Fibroblast of lung (primary cell): ENCODE measurements at regions not wholly inside any gene's neighbourhood (a gene's known extent, or its start where the extent isn't known, plus 50 kb on each side); places are given as distances from the start of the nearest gene placed in this dataset.

ENCODE experiments used
- DNase-seq, 2 donors: peaks; one replicate each; pipeline versions ENCODE4 v3.0.0 to v3.0.0-alpha.2; 2010; ENCODE audit warnings: low read depth in 2 of 2
- H2AFZ ChIP-seq: 2 replicates; pipeline ENCODE4 v1.5.1; 2012; ENCODE audit warnings: low read length, control low read depth, inconsistent platforms
- H3K27ac ChIP-seq: 2 replicates; pipeline ENCODE4 v1.5.1; 2011; ENCODE audit warnings: low read length, control low read depth; ENCODE audit not compliant: insufficient read depth
- H3K27me3 ChIP-seq: 2 replicates; pipeline ENCODE4 v1.5.1; 2011; ENCODE audit warnings: mild to moderate bottlenecking, low read length; ENCODE audit not compliant: control insufficient read depth, insufficient read depth
- H3K36me3 ChIP-seq: 2 replicates; pipeline ENCODE4 v1.5.1; 2011; ENCODE audit warnings: low read length; ENCODE audit not compliant: control insufficient read depth, insufficient read depth
- H3K4me1 ChIP-seq: 2 replicates; pipeline ENCODE4 v1.5.1; 2011; ENCODE audit warnings: low read length; ENCODE audit not compliant: control insufficient read depth, insufficient read depth; ENCODE audit errors: extremely low read depth
- H3K4me2 ChIP-seq: 2 replicates; pipeline ENCODE4 v1.5.1; 2011; ENCODE audit warnings: low read length, control low read depth; ENCODE audit not compliant: insufficient read depth; ENCODE audit errors: extremely low read depth
- H3K4me3 ChIP-seq, 4 experiments: fragments of 200-600 bp in 1 of 4; sonication (generic) in 1 of 4; replicated peaks in 1 of 4; 2 replicates each; pipeline ENCODE4 v1.5.1; 2011 to 2016; ENCODE audit warnings: low read length in 4 of 4, low read depth in 3 of 4, mild to moderate bottlenecking in 3 of 4, control low read depth in 2 of 4, inconsistent platforms in 1 of 4, mixed read lengths in 1 of 4; ENCODE audit not compliant: insufficient read depth in 1 of 4; ENCODE audit errors: control extremely low read depth in 1 of 4
- H3K79me2 ChIP-seq: 2 replicates; pipeline ENCODE4 v1.5.1; 2012; ENCODE audit warnings: mild to moderate bottlenecking, low read length, inconsistent platforms; ENCODE audit not compliant: control insufficient read depth, insufficient read depth
- H3K9ac ChIP-seq: 2 replicates; pipeline ENCODE4 v1.5.1; 2011; ENCODE audit warnings: mild to moderate bottlenecking, low read length, control low read depth; ENCODE audit not compliant: insufficient read depth
- H3K9me3 ChIP-seq: 2 replicates; pipeline ENCODE4 v1.5.1; 2012; ENCODE audit warnings: low read depth, low read length; ENCODE audit not compliant: control insufficient read depth, insufficient read depth
- H4K20me1 ChIP-seq: 2 replicates; pipeline ENCODE4 v1.5.1; 2011; ENCODE audit warnings: low read length; ENCODE audit not compliant: control insufficient read depth, insufficient read depth; ENCODE audit errors: extremely low read depth
- CTCF ChIP-seq, 2 donors: IDR thresholded peaks in 1 of 2; conservative IDR thresholded peaks in 1 of 2; 1 replicate in 1 of 2; 2 replicates in 1 of 2; pipeline ENCODE4 v1.5.1; 2011 to 2012; ENCODE audit warnings: low read length in 2 of 2, control low read depth in 1 of 2, inconsistent platforms in 1 of 2, low read depth in 1 of 2, mild to moderate bottlenecking in 1 of 2
- EZH2 ChIP-seq: IDR thresholded peaks from 2 replicates; pipeline ENCODE4 v1.5.1; 2012; ENCODE audit warnings: low read length, control low read depth, mild to moderate bottlenecking; ENCODE audit errors: missing control alignments

GRCh38 chr4:128527946-128528576 is 240.4 kb upstream of the PGRMC2 start:
- H3K79me2 ChIP-seq, result no peaks in the 10 kb centered on the region
- no peaks in the 10 kb centered on the region for H3K27me3 ChIP-seq
- H3K4me2 ChIP-seq, result no peak overlapping the region
- no peak overlapping the region for H3K9ac ChIP-seq
- TF ChIP-seq EZH2 (no peak), CTCF (conservative IDR thresholded peaks at IDR 0.05 in 1 of 2, IDR thresholded peaks at IDR 0.05 in 1 of 2; ENCODE audit: low read depth in 1 of 2, low read length in 2 of 2) (no peak)
- no peak overlapping the region for H2AFZ ChIP-seq
- H4K20me1 ChIP-seq, result no peaks in the 10 kb centered on the region
- no peaks in the 10 kb centered on the region for H3K36me3 ChIP-seq
- DNase-seq, result peak in 1 of 2 donors; percentile 12
- H3K4me3 ChIP-seq, result no peak overlapping the region
- H3K4me1 ChIP-seq, result peaks cover 30% of the 10 kb centered on the region
- no peaks in the 10 kb centered on the region for H3K9me3 ChIP-seq
- H3K27ac ChIP-seq, result peak overlapping the region; percentile 78

GRCh38 chr4:128527351-128527750 is 239.7 kb upstream of the PGRMC2 start:
- Histone ChIP-seq H3K4me2 (no peak overlapping the region), H3K9ac (no peak overlapping the region), H3K79me2 (no peaks in the 10 kb centered on the region), H3K4me1 (peaks cover 30% of the 10 kb centered on the region), H4K20me1 (no peaks in the 10 kb centered on the region), H3K27me3 (no peaks in the 10 kb centered on the region), H3K4me3 (no peak overlapping the region), H3K36me3 (no peaks in the 10 kb centered on the region), H3K9me3 (no peaks in the 10 kb centered on the region), H2AFZ (no peak overlapping the region), H3K27ac (peak overlapping the region; percentile 23)
- DNase-seq, result peak in 1 of 2 donors; percentile 90
- TF ChIP-seq CTCF (conservative IDR thresholded peaks at IDR 0.05 in 1 of 2, IDR thresholded peaks at IDR 0.05 in 1 of 2; ENCODE audit: low read depth in 1 of 2, low read length in 2 of 2) (no peak), EZH2 (no peak)

GRCh38 chr4:128525992-128526630 is 238.5 kb upstream of the PGRMC2 start:
- Histone ChIP-seq H3K4me2 (no peak overlapping the region), H3K36me3 (no peaks in the 10 kb centered on the region), H3K9me3 (no peaks in the 10 kb centered on the region), H4K20me1 (no peaks in the 10 kb centered on the region), H3K27me3 (no peaks in the 10 kb centered on the region), H3K9ac (no peak overlapping the region), H3K4me1 (peaks cover 33% of the 10 kb centered on the region), H3K4me3 (no peak overlapping the region), H2AFZ (no peak overlapping the region), H3K27ac (peak overlapping the region; percentile 58), H3K79me2 (no peaks in the 10 kb centered on the region)
- peak; percentile 56 to 84 for DNase-seq
- TF ChIP-seq CTCF (conservative IDR thresholded peaks at IDR 0.05 in 1 of 2, IDR thresholded peaks at IDR 0.05 in 1 of 2; ENCODE audit: low read depth in 1 of 2, low read length in 2 of 2) (no peak), EZH2 (no peak)
